ENCODE measurements at regions not wholly inside any gene's neighbourhood (a gene's known extent, or its start where the extent isn't known, plus 50 kb on each side); places are given as distances from the start of the nearest gene placed in this dataset. TPM values are rescaled to one million over a fixed set of nuclear protein-coding genes. Genes with fewer than 3 reads are reported as not detected.
A peak's percentile ranks its signal among the peaks of the same experiment; 100 is the strongest.
"Not testable (repeated sequence)": the region's sequence is repeated elsewhere in the genome, so short reads cannot be mapped to it uniquely, and the experiment has no call there.

DNA sequence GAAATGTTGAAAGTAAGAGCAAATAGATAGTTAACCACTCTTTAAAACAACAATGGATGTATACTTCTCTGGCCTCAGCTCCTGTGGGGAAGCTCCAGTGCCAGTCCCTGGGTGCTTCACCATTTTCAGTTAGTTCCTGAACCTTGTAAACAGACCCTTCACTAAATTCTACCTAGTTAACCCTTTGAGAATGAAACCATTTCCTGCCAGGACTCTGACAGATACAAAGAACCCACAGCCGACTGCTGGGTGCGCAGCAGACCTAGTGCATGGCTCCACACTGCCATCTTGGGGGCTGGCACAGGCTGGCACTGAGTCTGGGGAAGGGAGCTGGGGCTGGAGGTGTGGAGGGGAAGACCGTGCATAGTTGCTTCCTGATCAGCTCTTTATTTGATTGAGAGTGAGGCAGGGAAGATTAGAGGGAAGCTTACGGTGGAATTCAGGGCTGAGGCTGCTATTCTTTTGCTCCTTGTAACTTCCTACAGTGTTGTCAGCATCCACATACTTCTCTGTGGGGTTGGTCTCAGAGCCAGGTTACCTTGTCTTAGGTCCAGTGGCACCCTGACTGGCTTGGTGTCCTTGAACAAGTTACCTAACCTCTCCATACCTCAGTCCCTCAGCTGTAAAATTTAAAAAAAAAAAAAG, 62.3 kb upstream of the TP53BP2 start:
- not testable (repeated sequence) for H3K9ac ChIP-seq; H3K36me3 ChIP-seq; H3F3A ChIP-seq (ENCODE audit: low read depth); H3K27me3 ChIP-seq; H4K20me1 ChIP-seq (ENCODE audit: low read depth); H3K79me2 ChIP-seq (ENCODE audit: low read depth); H3K4me1 Mint-ChIP-seq; H3K27ac Mint-ChIP-seq; H3K9me3 Mint-ChIP-seq; H3K9me3 ChIP-seq (ENCODE audit: low read depth); H3K4me1 ChIP-seq; DNase-seq (ENCODE audit: low spot score); H3K4me3 Mint-ChIP-seq; H3K4me3 ChIP-seq; H3K27me3 Mint-ChIP-seq (ENCODE audit: insufficient read depth, low read depth); H3K27ac ChIP-seq; H3K4me2 ChIP-seq; H3K36me3 Mint-ChIP-seq; H2AFZ ChIP-seq (replicated peaks)
- TF ChIP-seq, protein P1, sequence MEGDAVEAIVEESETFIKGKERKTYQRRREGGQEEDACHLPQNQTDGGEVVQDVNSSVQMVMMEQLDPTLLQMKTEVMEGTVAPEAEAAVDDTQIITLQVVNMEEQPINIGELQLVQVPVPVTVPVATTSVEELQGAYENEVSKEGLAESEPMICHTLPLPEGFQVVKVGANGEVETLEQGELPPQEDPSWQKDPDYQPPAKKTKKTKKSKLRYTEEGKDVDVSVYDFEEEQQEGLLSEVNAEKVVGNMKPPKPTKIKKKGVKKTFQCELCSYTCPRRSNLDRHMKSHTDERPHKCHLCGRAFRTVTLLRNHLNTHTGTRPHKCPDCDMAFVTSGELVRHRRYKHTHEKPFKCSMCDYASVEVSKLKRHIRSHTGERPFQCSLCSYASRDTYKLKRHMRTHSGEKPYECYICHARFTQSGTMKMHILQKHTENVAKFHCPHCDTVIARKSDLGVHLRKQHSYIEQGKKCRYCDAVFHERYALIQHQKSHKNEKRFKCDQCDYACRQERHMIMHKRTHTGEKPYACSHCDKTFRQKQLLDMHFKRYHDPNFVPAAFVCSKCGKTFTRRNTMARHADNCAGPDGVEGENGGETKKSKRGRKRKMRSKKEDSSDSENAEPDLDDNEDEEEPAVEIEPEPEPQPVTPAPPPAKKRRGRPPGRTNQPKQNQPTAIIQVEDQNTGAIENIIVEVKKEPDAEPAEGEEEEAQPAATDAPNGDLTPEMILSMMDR (IDR thresholded peaks at IDR 0.05) = peak; percentile 44

DNA sequence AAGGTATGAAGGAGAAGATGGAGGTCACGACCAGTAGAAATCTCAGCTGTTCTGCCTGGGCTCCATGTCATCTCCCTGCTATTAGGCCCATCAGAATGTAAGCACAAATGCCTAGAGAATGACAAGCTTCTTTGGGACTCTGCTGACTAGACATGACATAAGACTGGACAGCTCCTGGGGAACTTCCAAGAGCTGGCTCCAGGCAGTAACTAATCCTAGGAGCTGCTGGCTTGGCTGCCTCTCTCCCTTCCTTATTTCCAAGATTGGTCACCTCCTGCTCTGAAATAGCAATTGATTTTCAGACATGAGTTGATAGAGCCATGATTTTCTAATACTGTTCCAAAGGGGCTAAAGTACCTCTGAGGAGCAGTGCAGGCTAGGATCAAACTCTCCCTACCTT, 57.5 kb upstream of the TP53BP2 start:
- H3K4me3 ChIP-seq; H3K4me1 Mint-ChIP-seq; H3K9me3 Mint-ChIP-seq; H3K36me3 Mint-ChIP-seq; H3K9me3 ChIP-seq (ENCODE audit: low read depth); H4K20me1 ChIP-seq (ENCODE audit: low read depth); H2AFZ ChIP-seq (replicated peaks); H3K27ac Mint-ChIP-seq; DNase-seq (ENCODE audit: low spot score); H3K4me2 ChIP-seq; H3K27me3 Mint-ChIP-seq (ENCODE audit: insufficient read depth, low read depth); H3K27me3 ChIP-seq; H3K79me2 ChIP-seq (ENCODE audit: low read depth); H3K4me3 Mint-ChIP-seq; H3K27ac ChIP-seq; H3F3A ChIP-seq (ENCODE audit: low read depth); H3K9ac ChIP-seq; H3K4me1 ChIP-seq; H3K36me3 ChIP-seq: not testable (repeated sequence)

DNA sequence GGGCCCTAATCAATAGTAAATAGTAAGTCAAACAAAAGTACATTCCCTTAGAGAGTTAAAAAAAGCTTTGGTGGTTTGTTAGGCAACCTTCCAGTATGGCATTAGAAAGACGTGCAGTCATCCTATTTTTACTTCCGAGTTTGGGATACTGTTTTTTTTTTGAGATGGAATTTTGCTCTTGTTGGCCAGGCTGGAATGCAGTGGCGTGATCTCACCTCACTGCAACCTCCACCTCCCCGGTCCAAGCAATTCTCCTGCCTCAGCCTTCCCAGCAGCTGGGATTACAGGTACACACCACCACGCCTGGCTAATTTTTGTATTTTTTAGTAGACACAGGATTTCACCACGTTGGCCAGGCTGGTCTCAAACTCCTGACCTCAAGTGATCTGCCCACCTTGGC, 54.0 kb upstream of the TP53BP2 start:
- not testable (repeated sequence) for H3K4me1 Mint-ChIP-seq; H3K4me2 ChIP-seq; H3K27ac Mint-ChIP-seq; H3K9me3 Mint-ChIP-seq; H3K79me2 ChIP-seq (ENCODE audit: low read depth); H4K20me1 ChIP-seq (ENCODE audit: low read depth); H3K27ac ChIP-seq; H3K36me3 Mint-ChIP-seq; H3K4me3 Mint-ChIP-seq; H3K9ac ChIP-seq; H3F3A ChIP-seq (ENCODE audit: low read depth); H3K9me3 ChIP-seq (ENCODE audit: low read depth); H3K4me3 ChIP-seq; H3K4me1 ChIP-seq; H3K27me3 ChIP-seq; DNase-seq (ENCODE audit: low spot score); H3K27me3 Mint-ChIP-seq (ENCODE audit: insufficient read depth, low read depth); H3K36me3 ChIP-seq; H2AFZ ChIP-seq (replicated peaks)

DNA sequence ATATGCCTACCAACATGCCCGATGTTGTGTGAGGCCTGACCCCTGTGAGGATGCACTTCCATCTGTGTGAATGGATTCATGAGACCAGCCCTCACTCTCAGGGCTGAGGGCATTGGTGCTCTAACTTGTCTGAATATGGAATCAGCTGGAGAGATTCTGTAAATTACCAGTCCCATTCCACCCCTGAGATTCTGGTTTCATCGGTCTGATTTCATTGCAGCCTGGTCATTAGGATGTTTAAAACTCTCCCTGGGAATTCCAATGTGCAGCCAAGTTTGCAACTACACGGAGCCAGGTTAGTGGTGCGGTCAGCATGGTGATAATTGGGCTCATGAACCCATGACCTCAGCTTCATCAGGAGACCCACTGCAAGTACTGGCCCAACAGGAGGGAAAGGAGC, 51.4 kb upstream of the TP53BP2 start:
- H3K27ac Mint-ChIP-seq; H3K4me1 Mint-ChIP-seq; H2AFZ ChIP-seq (replicated peaks): not testable (repeated sequence)

DNA sequence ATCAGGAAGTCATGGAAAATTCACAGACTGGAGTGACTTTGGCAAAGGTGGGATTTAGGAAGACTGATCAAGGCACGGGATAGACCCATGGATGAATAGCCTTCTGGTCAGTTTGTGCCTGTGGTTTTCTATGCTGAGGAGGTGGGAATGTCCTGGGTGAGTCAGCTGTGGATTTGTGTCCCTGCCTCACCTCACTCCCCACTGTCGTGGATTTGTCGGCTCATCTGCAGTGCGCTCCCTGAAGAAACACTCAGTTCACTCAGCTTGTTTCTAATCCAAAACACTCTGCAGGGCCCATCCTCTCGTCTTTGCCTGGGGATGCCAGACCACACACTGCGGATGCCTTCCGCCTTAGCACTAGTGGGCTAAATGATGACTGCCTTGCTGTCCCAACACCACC, 50.2 kb upstream of the TP53BP2 start:
- not testable (repeated sequence) for H3K4me3 Mint-ChIP-seq; H3K4me1 Mint-ChIP-seq; H3K4me2 ChIP-seq; H3K9ac ChIP-seq; H2AFZ ChIP-seq (replicated peaks); H3K4me3 ChIP-seq; DNase-seq (ENCODE audit: low spot score); H3K27ac Mint-ChIP-seq; H3K9me3 ChIP-seq (ENCODE audit: low read depth); H3K9me3 Mint-ChIP-seq; H3K4me1 ChIP-seq; H3K79me2 ChIP-seq (ENCODE audit: low read depth); H3K36me3 Mint-ChIP-seq; H3K27ac ChIP-seq; H3K27me3 ChIP-seq; H3K36me3 ChIP-seq; H4K20me1 ChIP-seq (ENCODE audit: low read depth); H3K27me3 Mint-ChIP-seq (ENCODE audit: insufficient read depth, low read depth); H3F3A ChIP-seq (ENCODE audit: low read depth)

More for the DNA sequence above, 51.4 kb upstream of the TP53BP2 start:
- H3K9me3 ChIP-seq (ENCODE audit: low read depth); H3K4me3 ChIP-seq; H3K27ac ChIP-seq; H3K79me2 ChIP-seq (ENCODE audit: low read depth); H3K36me3 ChIP-seq; DNase-seq (ENCODE audit: low spot score); H3K27me3 ChIP-seq; H3K4me2 ChIP-seq; H3K4me3 Mint-ChIP-seq; H3K9ac ChIP-seq; H4K20me1 ChIP-seq (ENCODE audit: low read depth); H3F3A ChIP-seq (ENCODE audit: low read depth); H3K36me3 Mint-ChIP-seq; H3K9me3 Mint-ChIP-seq; H3K27me3 Mint-ChIP-seq (ENCODE audit: insufficient read depth, low read depth); H3K4me1 ChIP-seq: not testable (repeated sequence)

Small RNA genes in the stretch of these regions (small RNA-seq; reads per million reads assigned to genes)
- not detected for gene RNU6-1319P

All from neural progenitor cell (in vitro differentiated cells).